DND-41 (cell line): ENCODE measurements at regions not wholly inside any gene's neighbourhood (a gene's known extent, or its start where the extent isn't known, plus 50 kb on each side); places are given as distances from the start of the nearest gene placed in this dataset.

Source experiments
- ATAC-seq: fragments of 200-7000 bp; cut with Tn5 transposase; 3 replicates; pipeline ENCODE4 v1.9.1; 2021; ENCODE audit warnings: low read depth; ENCODE audit not compliant: insufficient read depth
- DNase-seq: peaks from one replicate; pipeline ENCODE4 v3.0.0-alpha.2; 2020
- H2AFZ ChIP-seq: 2 replicates; pipeline ENCODE4 v1.6.0; 2012; ENCODE audit warnings: low read depth, low read length
- H3K27ac ChIP-seq: 2 replicates; pipeline ENCODE4 v1.5.1; 2012; ENCODE audit warnings: low read length, inconsistent platforms
- H3K27me3 ChIP-seq: fragments of 200-600 bp; sonication (generic); 2 replicates; pipeline ENCODE4 v1.6.0; 2012; ENCODE audit warnings: low read length, mild to moderate bottlenecking, inconsistent platforms; ENCODE audit not compliant: insufficient read depth, poor library complexity
- H3K36me3 ChIP-seq: 2 replicates; pipeline ENCODE4 v1.5.1; 2012; ENCODE audit warnings: low read length, inconsistent platforms; ENCODE audit not compliant: insufficient read depth
- H3K4me1 ChIP-seq: 2 replicates; pipeline ENCODE4 v1.5.1; 2012; ENCODE audit warnings: mild to moderate bottlenecking, low read length; ENCODE audit not compliant: insufficient read depth
- H3K4me2 ChIP-seq: 2 replicates; pipeline ENCODE4 v1.6.0; 2012; ENCODE audit warnings: mild to moderate bottlenecking, moderate library complexity, low read length, inconsistent platforms; ENCODE audit not compliant: insufficient read depth
- H3K4me3 ChIP-seq, 2 experiments: fragments of 200-600 bp in 1 of 2; shearing (Covaris generic) in 1 of 2; 2 replicates each; pipeline ENCODE4 v1.5.1; 2012 to 2016; ENCODE audit warnings: inconsistent platforms in 2 of 2, low read length in 2 of 2, mild to moderate bottlenecking in 2 of 2, low read depth in 1 of 2, moderate library complexity in 1 of 2
- H3K79me2 ChIP-seq: 2 replicates; pipeline ENCODE4 v1.6.0; 2012; ENCODE audit warnings: low read length, inconsistent platforms; ENCODE audit not compliant: insufficient read depth
- H3K9ac ChIP-seq: 2 replicates; pipeline ENCODE4 v1.6.0; 2012; ENCODE audit warnings: low read depth, mild to moderate bottlenecking, inconsistent platforms, low read length, moderate library complexity
- H3K9me3 ChIP-seq: 2 replicates; pipeline ENCODE4 v1.5.1; 2012; ENCODE audit warnings: low read length, moderate library complexity, mild to moderate bottlenecking, inconsistent platforms; ENCODE audit not compliant: insufficient read depth, severe bottlenecking
- H4K20me1 ChIP-seq: 2 replicates; pipeline ENCODE4 v1.6.0; 2012; ENCODE audit warnings: low read length; ENCODE audit not compliant: insufficient read depth
- CTCF ChIP-seq: IDR thresholded peaks from 2 replicates; pipeline ENCODE4 v1.5.1; 2012; ENCODE audit warnings: borderline replicate concordance, low read length, moderate library complexity, mild to moderate bottlenecking; ENCODE audit not compliant: poor library complexity, severe bottlenecking; ENCODE audit errors: extremely low read depth
- EZH2 ChIP-seq: IDR thresholded peaks from 3 replicates; pipeline ENCODE4 v1.6.1; 2012; ENCODE audit warnings: borderline replicate concordance, low read depth, mild to moderate bottlenecking, moderate library complexity, low read length, inconsistent platforms; ENCODE audit not compliant: severe bottlenecking

GRCh38 chrX:8105531-8105930, 65.5 kb downstream of the VCX2 start:
- Histone ChIP-seq H4K20me1 (no peaks in the 10 kb centered on the region), H3K79me2 (no peaks in the 10 kb centered on the region), H3K4me1 (no peaks in the 10 kb centered on the region), H3K4me3 (no peak overlapping the region), H3K9me3 (no peaks in the 10 kb centered on the region), H2AFZ (no peak overlapping the region), H3K9ac (no peak overlapping the region), H3K4me2 (no peak overlapping the region), H3K27ac (no peak overlapping the region), H3K36me3 (no peaks in the 10 kb centered on the region), H3K27me3 (no peaks in the 10 kb centered on the region)
- ATAC-seq (no peak), DNase-seq (no peak)
- TF ChIP-seq CTCF (no peak), EZH2 (no peak)

- no peak overlapping the region for H2AFZ ChIP-seq
- no peaks in the 10 kb centered on the region for H3K9me3 ChIP-seq
- no peaks in the 10 kb centered on the region for H4K20me1 ChIP-seq
- H3K27ac ChIP-seq, result no peak overlapping the region
- no peaks in the 10 kb centered on the region for H3K4me1 ChIP-seq
- H3K36me3 ChIP-seq, result no peaks in the 10 kb centered on the region
- DNase-seq (no peak), ATAC-seq (no peak)
- H3K4me3 ChIP-seq, result no peak overlapping the region
- no peaks in the 10 kb centered on the region for H3K79me2 ChIP-seq
- no peak overlapping the region for H3K9ac ChIP-seq
- TF ChIP-seq CTCF, result no peak
- TF ChIP-seq EZH2, result no peak
- H3K4me2 ChIP-seq, result no peak overlapping the region
- no peaks in the 10 kb centered on the region for H3K27me3 ChIP-seq
These were observed 67.4 kb downstream of the VCX2 start for GRCh38 chrX:8103655-8104054.

GRCh38 chrX:8091510-8091909, 79.6 kb downstream of the VCX2 start:
- ATAC-seq, result no peak
- no peak for TF ChIP-seq CTCF
- TF ChIP-seq EZH2, result no peak
- H3K9me3 ChIP-seq, result no peaks in the 10 kb centered on the region
- peaks cover 5% of the 10 kb centered on the region for H3K27me3 ChIP-seq
- H3K27ac ChIP-seq, result no peak overlapping the region
- no peak overlapping the region for H3K9ac ChIP-seq
- no peaks in the 10 kb centered on the region for H3K4me1 ChIP-seq
- no peaks in the 10 kb centered on the region for H3K79me2 ChIP-seq
- H3K4me2 ChIP-seq, result no peak overlapping the region
- no peaks in the 10 kb centered on the region for H3K36me3 ChIP-seq
- no peak for DNase-seq
- no peak overlapping the region for H2AFZ ChIP-seq
- H4K20me1 ChIP-seq, result no peaks in the 10 kb centered on the region
- no peak overlapping the region for H3K4me3 ChIP-seq

- Histone ChIP-seq H2AFZ (no peak overlapping the region), H3K79me2 (no peaks in the 10 kb centered on the region), H3K27ac (no peak overlapping the region), H3K4me1 (no peaks in the 10 kb centered on the region), H3K4me2 (no peak overlapping the region), H4K20me1 (no peaks in the 10 kb centered on the region), H3K36me3 (no peaks in the 10 kb centered on the region), H3K27me3 (peaks cover 5% of the 10 kb centered on the region), H3K9ac (no peak overlapping the region), H3K9me3 (no peaks in the 10 kb centered on the region), H3K4me3 (no peak overlapping the region)
- no peak for DNase-seq
- no peak for TF ChIP-seq EZH2
- TF ChIP-seq CTCF, result no peak
- no peak for ATAC-seq
These were observed 80.2 kb downstream of the VCX2 start for GRCh38 chrX:8090906-8091305.
